GM23338 (cell line): ENCODE measurements at regions not wholly inside any gene's neighbourhood (a gene's known extent, or its start where the extent isn't known, plus 50 kb on each side); places are given as distances from the start of the nearest gene placed in this dataset.

Source experiments
- ATAC-seq: fragments of 200-7000 bp; cut with Tn5 transposase; 3 replicates; pipeline ENCODE4 v1.9.1; 2020
- DNase-seq: peaks from one replicate; pipeline ENCODE4 v3.0.0-alpha.2; 2015; ENCODE audit warnings: low spot score
- H2AFZ ChIP-seq: fragments of 200-600 bp; sonication (generic); 2 replicates; pipeline ENCODE4 v1.8.0; 2016; ENCODE audit warnings: antibody characterized with exemption, mild to moderate bottlenecking, moderate library complexity
- H3F3A ChIP-seq: fragments of 200-600 bp; sonication (generic); replicated peaks from 2 replicates; pipeline ENCODE4 v1.8.0; 2017; ENCODE audit warnings: antibody characterized with exemption, mixed run types, low read depth
- H3K27ac ChIP-seq: fragments of 200-600 bp; sonication (generic); 2 replicates; pipeline ENCODE4 v1.6.1; 2016; ENCODE audit warnings: low read depth
- H3K27me3 ChIP-seq: fragments of 200-600 bp; sonication (generic); 2 replicates; pipeline ENCODE4 v1.8.0; 2016; ENCODE audit warnings: mild to moderate bottlenecking, mixed run types, moderate library complexity; ENCODE audit not compliant: insufficient read depth
- H3K36me3 ChIP-seq: fragments of 200-600 bp; sonication (generic); 2 replicates; pipeline ENCODE4 v1.8.0; 2016; ENCODE audit warnings: mild to moderate bottlenecking; ENCODE audit not compliant: insufficient read depth
- H3K4me1 ChIP-seq: fragments of 200-600 bp; sonication (generic); 2 replicates; pipeline ENCODE4 v1.8.0; 2016; ENCODE audit warnings: mild to moderate bottlenecking, moderate library complexity; ENCODE audit not compliant: insufficient read depth
- H3K4me2 ChIP-seq: fragments of 200-600 bp; sonication (generic); 2 replicates; pipeline ENCODE4 v1.7.1; 2017; ENCODE audit warnings: mixed run types
- H3K4me3 ChIP-seq: fragments of 200-600 bp; sonication (generic); 2 replicates; pipeline ENCODE4 v1.6.1; 2016; ENCODE audit warnings: mixed run types
- H3K79me2 ChIP-seq: fragments of 200-600 bp; sonication (generic); replicated peaks from 2 replicates; pipeline ENCODE4 v1.8.0; 2017; ENCODE audit warnings: mild to moderate bottlenecking; ENCODE audit not compliant: insufficient read depth
- H3K9me2 ChIP-seq: fragments of 200-600 bp; sonication (generic); 2 replicates; pipeline ENCODE4 v1.8.0; 2017; ENCODE audit not compliant: insufficient read depth
- H4K20me1 ChIP-seq: fragments of 200-600 bp; sonication (generic); replicated peaks from 2 replicates; pipeline ENCODE4 v1.8.0; 2017; ENCODE audit warnings: mild to moderate bottlenecking; ENCODE audit not compliant: insufficient read depth
- H3K27ac Mint-ChIP-seq: 2 replicates; pipeline ENCODE4 v1.8.0; 2020; ENCODE audit warnings: inconsistent platforms, mild to moderate bottlenecking, moderate library complexity, mixed read lengths
- H3K27me3 Mint-ChIP-seq: 3 replicates; pipeline ENCODE4 v1.8.0; 2022; ENCODE audit warnings: low read depth, mild to moderate bottlenecking, moderate library complexity, mixed read lengths, inconsistent platforms; ENCODE audit not compliant: insufficient read depth, poor library complexity
- H3K36me3 Mint-ChIP-seq: 3 replicates; pipeline ENCODE4 v1.8.0; 2021; ENCODE audit warnings: low read depth, mild to moderate bottlenecking, inconsistent platforms, moderate library complexity, mixed read lengths
- H3K4me1 Mint-ChIP-seq: 3 replicates; pipeline ENCODE4 v1.8.0; 2020; ENCODE audit warnings: mild to moderate bottlenecking, inconsistent platforms, mixed read lengths
- H3K4me3 Mint-ChIP-seq: 3 replicates; pipeline ENCODE4 v1.8.0; 2021; ENCODE audit warnings: moderate library complexity, mild to moderate bottlenecking, inconsistent platforms, mixed read lengths
- H3K9me3 Mint-ChIP-seq: 3 replicates; pipeline ENCODE4 v1.8.0; 2020; ENCODE audit warnings: moderate library complexity, mild to moderate bottlenecking, inconsistent platforms, mixed read lengths
- CREB1 ChIP-seq: fragments of 250-450 bp; sonication (Bioruptor Pico); IDR thresholded peaks from 2 replicates; pipeline ENCODE4 v1.5.0; 2020; ENCODE audit warnings: low read depth, mild to moderate bottlenecking, moderate library complexity
- EZH2 ChIP-seq: fragments of 200-600 bp; sonication (generic); IDR thresholded peaks from one replicate; pipeline ENCODE4 v1.8.0; 2017; ENCODE audit warnings: antibody characterized with exemption, mild to moderate bottlenecking, low read depth; ENCODE audit not compliant: unreplicated experiment
- EZH2phosphoT487 ChIP-seq: fragments of 200-600 bp; sonication (generic); IDR thresholded peaks from one replicate; pipeline ENCODE4 v1.8.1; 2018; ENCODE audit warnings: antibody characterized with exemption; ENCODE audit not compliant: unreplicated experiment
- JUNB ChIP-seq: IDR thresholded peaks from one replicate; pipeline ENCODE4 v1.6.1; 2016; ENCODE audit warnings: antibody characterized with exemption; ENCODE audit not compliant: unreplicated experiment
- NANOG ChIP-seq: IDR thresholded peaks from 2 replicates; pipeline ENCODE4 v1.6.1; 2016; ENCODE audit warnings: antibody characterized with exemption, borderline replicate concordance
- POLR2AphosphoS5 ChIP-seq: IDR thresholded peaks from 2 replicates; pipeline ENCODE4 v1.6.1; 2016; ENCODE audit warnings: antibody characterized with exemption, low read depth
- STAT1 ChIP-seq: IDR thresholded peaks from one replicate; pipeline ENCODE4 v1.6.1; 2016; ENCODE audit warnings: antibody characterized with exemption; ENCODE audit not compliant: unreplicated experiment
- ZNF114 ChIP-seq: fragments of 250-450 bp; sonication (Bioruptor Pico); IDR thresholded peaks from 2 replicates; pipeline ENCODE4 v1.5.0; 2020; ENCODE audit warnings: mild to moderate bottlenecking, moderate library complexity
- ZNF331 ChIP-seq: fragments of 250-450 bp; sonication (Bioruptor Pico); IDR thresholded peaks from 2 replicates; pipeline ENCODE4 v1.5.0; 2020; ENCODE audit warnings: low read depth, mild to moderate bottlenecking, moderate library complexity
- ZNF462 ChIP-seq: fragments of 250-450 bp; sonication (Bioruptor Pico); IDR thresholded peaks from 2 replicates; pipeline ENCODE4 v1.5.0; 2020; ENCODE audit warnings: mild to moderate bottlenecking, moderate library complexity
- TF ChIP-seq, protein P1 (sequence below), 2 experiments: fragments of 200-600 bp in 1 of 2; sonication (generic) in 1 of 2; conservative IDR thresholded peaks; 2 replicates each; pipeline versions ENCODE4 v1.5.1 to v1.6.1; 2016 to 2017; ENCODE audit warnings: antibody characterized with exemption in 2 of 2, low read depth in 2 of 2, mild to moderate bottlenecking in 2 of 2, moderate library complexity in 1 of 2
- TF ChIP-seq, protein P2 (sequence below): IDR thresholded peaks from one replicate; pipeline ENCODE4 v1.6.1; 2018; ENCODE audit warnings: antibody characterized with exemption; ENCODE audit not compliant: unreplicated experiment
- TF ChIP-seq, protein P3 (sequence below): IDR thresholded peaks from 2 replicates; pipeline ENCODE4 v1.6.1; 2016; ENCODE audit warnings: antibody characterized with exemption

DNA sequence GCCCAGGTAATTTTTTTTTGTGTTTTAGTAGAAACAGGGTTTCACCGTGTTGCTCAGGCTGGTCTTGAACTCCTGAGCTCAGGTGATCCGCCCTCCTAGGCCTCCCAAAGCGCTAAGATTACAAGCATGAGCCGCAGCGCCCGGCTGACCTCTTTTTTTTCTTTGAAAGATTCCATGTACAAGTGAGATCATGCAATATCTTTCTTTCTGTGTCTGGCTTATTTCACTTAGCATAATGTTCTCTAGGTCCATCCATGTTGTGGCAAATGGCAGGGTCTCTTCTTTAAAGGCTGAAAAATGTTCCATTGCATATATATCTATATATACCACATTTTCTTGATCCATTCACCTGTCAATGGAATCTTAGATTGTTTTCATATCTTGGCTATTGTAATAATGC, 255.0 kb upstream of the MYOCD start:
- DNase-seq (no peak), ATAC-seq (no peak)
- TF ChIP-seq STAT1, result no peak
- TF ChIP-seq, protein P1, sequence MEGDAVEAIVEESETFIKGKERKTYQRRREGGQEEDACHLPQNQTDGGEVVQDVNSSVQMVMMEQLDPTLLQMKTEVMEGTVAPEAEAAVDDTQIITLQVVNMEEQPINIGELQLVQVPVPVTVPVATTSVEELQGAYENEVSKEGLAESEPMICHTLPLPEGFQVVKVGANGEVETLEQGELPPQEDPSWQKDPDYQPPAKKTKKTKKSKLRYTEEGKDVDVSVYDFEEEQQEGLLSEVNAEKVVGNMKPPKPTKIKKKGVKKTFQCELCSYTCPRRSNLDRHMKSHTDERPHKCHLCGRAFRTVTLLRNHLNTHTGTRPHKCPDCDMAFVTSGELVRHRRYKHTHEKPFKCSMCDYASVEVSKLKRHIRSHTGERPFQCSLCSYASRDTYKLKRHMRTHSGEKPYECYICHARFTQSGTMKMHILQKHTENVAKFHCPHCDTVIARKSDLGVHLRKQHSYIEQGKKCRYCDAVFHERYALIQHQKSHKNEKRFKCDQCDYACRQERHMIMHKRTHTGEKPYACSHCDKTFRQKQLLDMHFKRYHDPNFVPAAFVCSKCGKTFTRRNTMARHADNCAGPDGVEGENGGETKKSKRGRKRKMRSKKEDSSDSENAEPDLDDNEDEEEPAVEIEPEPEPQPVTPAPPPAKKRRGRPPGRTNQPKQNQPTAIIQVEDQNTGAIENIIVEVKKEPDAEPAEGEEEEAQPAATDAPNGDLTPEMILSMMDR (conservative IDR thresholded peaks at IDR 0.05; ENCODE audit: low read depth in 2 of 2), result no peak
- no peak for TF ChIP-seq ZNF331 (CRISPR knock-in tag)
- TF ChIP-seq JUNB, result no peak
- TF ChIP-seq EZH2, result no peak
- TF ChIP-seq NANOG, result no peak
- TF ChIP-seq, protein P2, sequence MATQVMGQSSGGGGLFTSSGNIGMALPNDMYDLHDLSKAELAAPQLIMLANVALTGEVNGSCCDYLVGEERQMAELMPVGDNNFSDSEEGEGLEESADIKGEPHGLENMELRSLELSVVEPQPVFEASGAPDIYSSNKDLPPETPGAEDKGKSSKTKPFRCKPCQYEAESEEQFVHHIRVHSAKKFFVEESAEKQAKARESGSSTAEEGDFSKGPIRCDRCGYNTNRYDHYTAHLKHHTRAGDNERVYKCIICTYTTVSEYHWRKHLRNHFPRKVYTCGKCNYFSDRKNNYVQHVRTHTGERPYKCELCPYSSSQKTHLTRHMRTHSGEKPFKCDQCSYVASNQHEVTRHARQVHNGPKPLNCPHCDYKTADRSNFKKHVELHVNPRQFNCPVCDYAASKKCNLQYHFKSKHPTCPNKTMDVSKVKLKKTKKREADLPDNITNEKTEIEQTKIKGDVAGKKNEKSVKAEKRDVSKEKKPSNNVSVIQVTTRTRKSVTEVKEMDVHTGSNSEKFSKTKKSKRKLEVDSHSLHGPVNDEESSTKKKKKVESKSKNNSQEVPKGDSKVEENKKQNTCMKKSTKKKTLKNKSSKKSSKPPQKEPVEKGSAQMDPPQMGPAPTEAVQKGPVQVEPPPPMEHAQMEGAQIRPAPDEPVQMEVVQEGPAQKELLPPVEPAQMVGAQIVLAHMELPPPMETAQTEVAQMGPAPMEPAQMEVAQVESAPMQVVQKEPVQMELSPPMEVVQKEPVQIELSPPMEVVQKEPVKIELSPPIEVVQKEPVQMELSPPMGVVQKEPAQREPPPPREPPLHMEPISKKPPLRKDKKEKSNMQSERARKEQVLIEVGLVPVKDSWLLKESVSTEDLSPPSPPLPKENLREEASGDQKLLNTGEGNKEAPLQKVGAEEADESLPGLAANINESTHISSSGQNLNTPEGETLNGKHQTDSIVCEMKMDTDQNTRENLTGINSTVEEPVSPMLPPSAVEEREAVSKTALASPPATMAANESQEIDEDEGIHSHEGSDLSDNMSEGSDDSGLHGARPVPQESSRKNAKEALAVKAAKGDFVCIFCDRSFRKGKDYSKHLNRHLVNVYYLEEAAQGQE, result no peak
- TF ChIP-seq POLR2AphosphoS5, result no peak
- TF ChIP-seq ZNF114 (CRISPR knock-in tag), result no peak
- no peak for TF ChIP-seq ZNF462 (CRISPR knock-in tag)
- TF ChIP-seq EZH2phosphoT487, result no peak
- TF ChIP-seq, protein P3, sequence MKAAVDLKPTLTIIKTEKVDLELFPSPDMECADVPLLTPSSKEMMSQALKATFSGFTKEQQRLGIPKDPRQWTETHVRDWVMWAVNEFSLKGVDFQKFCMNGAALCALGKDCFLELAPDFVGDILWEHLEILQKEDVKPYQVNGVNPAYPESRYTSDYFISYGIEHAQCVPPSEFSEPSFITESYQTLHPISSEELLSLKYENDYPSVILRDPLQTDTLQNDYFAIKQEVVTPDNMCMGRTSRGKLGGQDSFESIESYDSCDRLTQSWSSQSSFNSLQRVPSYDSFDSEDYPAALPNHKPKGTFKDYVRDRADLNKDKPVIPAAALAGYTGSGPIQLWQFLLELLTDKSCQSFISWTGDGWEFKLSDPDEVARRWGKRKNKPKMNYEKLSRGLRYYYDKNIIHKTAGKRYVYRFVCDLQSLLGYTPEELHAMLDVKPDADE, result no peak
- no peak for TF ChIP-seq CREB1 (CRISPR knock-in tag)
- Histone ChIP-seq H3K4me2 (no peak overlapping the region), H3K27me3 (no peaks in the 10 kb centered on the region), H2AFZ (no peak overlapping the region), H3K9me2 (peaks cover 7% of the 10 kb centered on the region; the same call in 1 of the 2 replicates), H3F3A (no peaks in the 10 kb centered on the region), H3K79me2 (no peaks in the 10 kb centered on the region), H4K20me1 (no peaks in the 10 kb centered on the region), H3K4me3 (no peak overlapping the region), H3K27ac (no peak overlapping the region), H3K36me3 (no peaks in the 10 kb centered on the region), H3K4me1 (0 out of 2 replicates have a peak, but pooled peaks cover 7% of the 10 kb centered on the region)
- no peak overlapping the region for H3K27ac Mint-ChIP-seq
- H3K36me3 Mint-ChIP-seq, result no peaks in the 10 kb centered on the region
- H3K4me1 Mint-ChIP-seq, result peaks cover 21% of the 10 kb centered on the region
- H3K9me3 Mint-ChIP-seq, result no peaks in the 10 kb centered on the region
- H3K4me3 Mint-ChIP-seq, result no peak overlapping the region
- H3K27me3 Mint-ChIP-seq, result peaks cover 4% of the 10 kb centered on the region
